HG03097 (cell line): ENCODE measurements at regions not wholly inside any gene's neighbourhood (a gene's known extent, or its start where the extent isn't known, plus 50 kb on each side); places are given as distances from the start of the nearest gene placed in this dataset.

Source experiments
- ATAC-seq: cut with Tn5 transposase; IDR thresholded peaks from one replicate; pipeline ENCODE4 v1.9.1; 2021; ENCODE audit not compliant: unreplicated experiment, low FRiP score

- no peak for ATAC-seq
These were observed 78.0 kb upstream of the NHSL1 start for GRCh38 chr6:138577151-138577915.

GRCh38 chr6:138580040-138580439, 80.7 kb upstream of the NHSL1 start:
- ATAC-seq, result no peak

- no peak for ATAC-seq
These were observed 81.5 kb upstream of the NHSL1 start for GRCh38 chr6:138580801-138581200.

- no peak for ATAC-seq
These were observed 83.3 kb upstream of the NHSL1 start for GRCh38 chr6:138582573-138582972.

- ATAC-seq, result peak; percentile 62
These were observed 87.3 kb upstream of the NHSL1 start for GRCh38 chr6:138586638-138587037.

GRCh38 chr6:138588805-138589434, 89.6 kb upstream of the NHSL1 start:
- no peak for ATAC-seq

- ATAC-seq, result no peak
These were observed 91.8 kb upstream of the NHSL1 start for GRCh38 chr6:138590796-138591709.

GRCh38 chr6:138592749-138593123, 93.4 kb upstream of the NHSL1 start:
- ATAC-seq, result peak; percentile 47

GRCh38 chr6:138593124-138593877, 94.0 kb upstream of the NHSL1 start:
- ATAC-seq, result peak; percentile 79

- ATAC-seq, result no peak
These were observed 94.8 kb upstream of the NHSL1 start for GRCh38 chr6:138593909-138594757.

GRCh38 chr6:138594758-138595140, 95.5 kb upstream of the NHSL1 start:
- no peak for ATAC-seq

- ATAC-seq, result no peak
These were observed 96.8 kb upstream of the NHSL1 start for GRCh38 chr6:138596126-138596525.

GRCh38 chr6:138596591-138596990, 97.3 kb upstream of the NHSL1 start:
- ATAC-seq, result no peak

- no peak for ATAC-seq
These were observed 98.0 kb upstream of the NHSL1 start for GRCh38 chr6:138597336-138597735.

GRCh38 chr6:138598562-138599173, 99.4 kb upstream of the NHSL1 start:
- ATAC-seq, result no peak

- ATAC-seq, result no peak
These were observed 101.0 kb upstream of the NHSL1 start for GRCh38 chr6:138600261-138600660.

- no peak for ATAC-seq
These were observed 101.4 kb upstream of the NHSL1 start for GRCh38 chr6:138600726-138601125.

GRCh38 chr6:138601128-138601527, 101.8 kb upstream of the NHSL1 start:
- no peak for ATAC-seq

GRCh38 chr6:138605958-138606357, 106.7 kb upstream of the NHSL1 start:
- ATAC-seq, result no peak
